IPS-NIHi7 (cell line): ENCODE measurements at regions not wholly inside any gene's neighbourhood (a gene's known extent, or its start where the extent isn't known, plus 50 kb on each side); places are given as distances from the start of the nearest gene placed in this dataset.

Source experiments
- DNase-seq: peaks from one replicate; pipeline ENCODE4 v3.0.0; 2012; ENCODE audit warnings: mixed read lengths; ENCODE audit errors: extremely low spot score

GRCh38 chr4:1479454-1479853 lies 73.2 kb upstream of the NKX1-1 start:
- DNase-seq, result no peak

DNA sequence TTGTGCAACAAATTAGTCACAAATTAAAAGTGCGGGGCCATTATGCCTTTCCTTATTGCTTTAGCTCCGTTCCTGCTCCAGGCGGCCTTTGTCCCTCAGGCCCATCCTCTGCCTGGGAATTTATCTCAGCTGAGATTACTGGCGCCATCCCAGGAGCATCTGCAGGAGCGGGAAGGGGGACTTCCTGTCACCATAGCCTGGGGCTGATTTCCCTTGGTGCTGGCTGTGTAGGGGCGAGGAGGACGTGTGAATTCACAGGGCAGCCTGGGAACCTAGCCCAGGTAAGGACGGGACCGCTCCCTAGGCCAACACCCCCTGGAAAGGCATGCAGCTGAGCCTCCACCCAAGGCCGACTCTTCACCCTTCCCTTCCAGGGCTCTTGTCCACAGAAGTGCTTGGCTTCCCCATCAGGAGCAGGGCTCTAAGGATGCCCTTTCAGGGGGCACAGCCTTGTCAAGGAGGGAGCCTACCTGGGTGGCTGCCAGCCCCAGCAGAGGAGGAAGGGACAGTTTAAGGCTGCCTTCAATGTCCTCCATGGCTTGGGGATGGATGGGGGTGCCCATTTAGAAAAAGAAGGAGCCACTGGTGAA lies 72.6 kb upstream of the NKX1-1 start:
- DNase-seq, result no peak

GRCh38 chr4:1477045-1477840 lies 71.0 kb upstream of the NKX1-1 start:
- no peak for DNase-seq

- no peak for DNase-seq
These were observed 69.9 kb upstream of the NKX1-1 start for GRCh38 chr4:1476140-1476513.

DNA sequence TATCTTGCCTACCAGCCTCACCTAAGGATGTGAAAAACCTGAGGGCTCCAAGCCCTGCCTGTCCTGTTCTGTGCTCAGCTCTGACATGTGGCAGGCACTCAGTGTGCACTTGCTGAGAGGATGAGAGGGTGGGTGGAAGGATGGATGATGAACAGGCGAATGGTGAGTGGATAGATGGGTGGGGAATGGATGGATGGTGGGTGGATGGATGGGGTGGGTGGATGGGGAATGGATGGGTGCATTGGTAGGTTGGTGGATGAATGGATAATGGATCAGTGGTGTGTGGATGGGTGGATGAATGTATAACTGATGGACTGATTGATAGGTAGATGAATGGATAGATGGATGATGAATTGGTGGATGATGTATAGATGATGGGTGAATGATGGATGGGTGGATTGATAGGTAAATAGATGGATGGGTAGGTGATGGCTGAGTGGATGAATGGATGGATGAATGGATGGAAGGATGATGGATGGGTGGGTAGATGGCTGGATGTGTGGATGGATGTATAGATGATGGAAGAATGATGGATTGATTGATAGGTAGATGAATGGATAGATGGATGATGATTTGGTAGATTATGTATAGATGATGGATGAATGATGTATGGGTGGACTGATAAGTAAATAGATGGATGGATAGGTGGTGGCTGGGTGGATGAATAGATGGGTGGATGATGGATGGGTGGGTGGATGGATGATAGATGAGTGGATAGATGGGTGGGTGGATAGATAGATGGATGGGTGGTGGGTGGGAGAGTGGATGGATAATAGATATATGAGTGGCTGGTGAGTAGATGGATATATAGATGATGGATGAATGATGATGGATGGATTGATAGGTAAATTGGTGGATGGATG lies 69.3 kb upstream of the NKX1-1 start:
- no peak for DNase-seq

GRCh38 chr4:1474126-1475090 lies 68.2 kb upstream of the NKX1-1 start:
- DNase-seq, result no peak

- DNase-seq, result no peak
These were observed 67.5 kb upstream of the NKX1-1 start for GRCh38 chr4:1473718-1474117.

DNA sequence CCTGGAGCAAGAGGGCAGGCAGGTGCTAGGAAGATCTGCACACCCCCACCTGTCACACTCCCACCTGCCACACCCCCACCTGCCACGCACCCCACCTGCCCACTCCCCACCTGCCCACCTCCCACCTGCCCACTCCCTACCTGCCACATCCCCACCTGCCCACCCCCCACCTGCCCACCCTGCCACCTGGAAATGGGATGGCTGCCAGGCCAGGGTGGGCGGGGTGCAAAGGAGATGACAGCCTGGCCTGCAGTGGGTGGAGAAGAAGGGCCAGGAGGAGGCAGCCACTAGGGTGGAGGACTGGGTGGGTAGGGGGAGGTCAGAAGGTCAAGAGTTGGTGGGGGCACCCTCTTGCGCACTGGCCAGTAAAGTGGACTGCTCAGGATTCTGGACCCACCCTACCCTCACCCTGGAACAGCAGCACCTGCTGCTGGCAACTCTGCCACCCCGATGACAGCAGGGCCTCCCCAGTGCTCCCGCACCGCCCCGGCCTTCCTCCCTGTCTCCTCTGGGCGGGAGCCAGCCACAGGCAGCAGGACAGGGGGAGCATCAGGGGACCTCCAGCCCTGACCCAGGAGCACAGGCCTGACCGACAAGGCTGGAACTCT lies 66.8 kb upstream of the NKX1-1 start:
- DNase-seq, result no peak

DNA sequence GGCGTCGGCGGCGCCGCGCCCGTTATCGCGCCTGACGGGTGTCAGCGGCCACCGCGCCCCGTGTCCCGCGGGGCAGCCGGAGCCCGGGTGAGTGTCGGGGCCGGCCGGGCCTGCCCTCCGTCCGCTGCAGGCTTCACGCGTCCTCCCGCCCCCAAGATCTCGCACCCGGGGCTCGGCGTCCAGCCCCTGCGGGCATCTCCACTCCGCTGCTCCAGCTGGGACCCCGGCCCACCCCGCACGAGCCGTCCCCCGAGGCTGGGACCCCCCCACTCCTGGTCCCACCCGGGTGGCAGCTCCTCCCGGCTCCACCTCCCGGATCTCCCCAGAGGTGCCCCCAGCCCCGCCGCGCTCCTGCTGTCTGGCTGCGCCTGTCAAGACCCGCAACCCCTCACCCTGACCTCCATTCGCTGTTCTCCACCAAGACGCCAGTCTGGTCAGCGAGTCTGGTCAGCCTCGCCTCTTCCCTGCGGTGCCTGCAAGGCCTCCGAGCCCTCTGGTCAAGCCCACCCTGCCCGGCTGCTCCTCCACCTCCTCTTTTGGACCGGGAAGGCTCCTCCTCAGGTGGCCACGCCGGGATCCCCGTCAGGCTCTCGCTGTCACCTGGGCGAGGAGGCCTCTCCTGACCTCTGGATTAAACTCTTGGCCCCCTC lies 66.0 kb upstream of the NKX1-1 start:
- no peak for DNase-seq

- no peak for DNase-seq
These were observed 65.4 kb upstream of the NKX1-1 start for GRCh38 chr4:1471443-1472147.

- no peak for DNase-seq
These were observed 64.7 kb upstream of the NKX1-1 start for GRCh38 chr4:1470816-1471442.

DNA sequence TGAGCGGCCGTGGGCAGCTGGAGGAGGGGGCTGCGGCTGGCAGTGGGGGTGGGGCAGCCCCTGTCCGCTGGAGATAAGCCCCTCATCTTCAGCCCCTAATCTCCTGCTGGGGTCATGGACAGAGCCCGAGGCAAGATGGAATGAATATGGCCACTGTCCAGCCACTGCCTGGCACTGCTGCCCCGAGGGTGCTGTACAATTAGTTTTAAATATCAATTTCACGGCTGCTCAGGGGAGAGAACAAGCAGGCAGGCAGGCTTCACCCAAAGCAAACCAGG lies 64.1 kb upstream of the NKX1-1 start:
- DNase-seq, result no peak

GRCh38 chr4:1469607-1470392 lies 63.6 kb upstream of the NKX1-1 start:
- no peak for DNase-seq

- no peak for DNase-seq
These were observed 62.8 kb upstream of the NKX1-1 start for GRCh38 chr4:1469043-1469442.

DNA sequence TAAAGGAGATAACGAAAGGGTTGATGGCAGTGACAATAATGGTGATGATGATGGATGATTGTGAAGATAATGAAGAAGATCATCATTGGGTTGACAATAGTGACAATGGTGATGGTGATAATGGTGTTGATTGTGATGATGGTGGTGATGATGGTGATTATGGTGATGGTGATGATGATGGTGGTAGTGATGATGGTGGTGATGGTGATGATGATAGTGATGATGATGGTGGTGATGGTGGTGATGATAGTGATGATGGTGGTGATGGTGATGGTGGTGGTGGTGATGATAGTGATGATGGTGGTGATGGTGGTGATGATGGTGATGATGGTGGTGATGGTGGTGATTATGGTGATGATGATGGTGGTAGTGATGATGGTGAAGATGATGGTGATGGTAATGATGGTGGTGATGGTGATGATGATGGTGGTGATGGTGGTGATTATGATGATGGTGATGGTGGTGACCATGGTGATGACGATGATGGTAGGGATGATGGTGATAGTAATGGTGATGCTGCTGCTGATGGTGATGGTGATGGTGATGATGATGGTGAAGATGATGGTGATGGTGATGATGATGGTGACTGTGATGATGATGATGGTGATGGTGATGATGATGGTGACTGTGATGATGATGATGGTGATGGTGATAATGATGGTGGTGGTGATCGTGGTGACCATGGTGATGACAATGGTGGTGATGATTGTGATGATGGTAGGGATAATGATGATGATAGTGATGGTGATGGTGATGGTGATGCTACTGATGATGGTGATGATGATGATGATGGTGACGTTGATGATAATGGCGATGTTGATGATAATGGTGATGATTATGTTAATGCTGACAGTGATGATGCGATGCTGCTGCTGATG lies 61.6 kb upstream of the NKX1-1 start:
- no peak for DNase-seq

DNA sequence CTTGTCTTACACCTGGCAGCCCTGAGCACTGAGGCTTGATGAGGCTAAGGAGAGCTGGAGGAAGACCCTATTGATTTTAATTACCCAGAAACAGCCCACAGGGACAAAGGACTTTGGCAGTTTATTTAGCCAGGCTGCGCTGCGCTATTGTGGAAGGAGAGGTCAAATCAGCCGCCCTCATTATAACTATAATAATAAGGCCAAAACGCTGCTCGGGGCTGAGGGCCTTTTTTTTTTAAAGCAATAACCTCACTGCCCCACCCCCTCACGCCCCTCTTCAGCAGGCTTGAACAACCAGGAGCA lies 60.6 kb upstream of the NKX1-1 start:
- DNase-seq, result no peak

DNA sequence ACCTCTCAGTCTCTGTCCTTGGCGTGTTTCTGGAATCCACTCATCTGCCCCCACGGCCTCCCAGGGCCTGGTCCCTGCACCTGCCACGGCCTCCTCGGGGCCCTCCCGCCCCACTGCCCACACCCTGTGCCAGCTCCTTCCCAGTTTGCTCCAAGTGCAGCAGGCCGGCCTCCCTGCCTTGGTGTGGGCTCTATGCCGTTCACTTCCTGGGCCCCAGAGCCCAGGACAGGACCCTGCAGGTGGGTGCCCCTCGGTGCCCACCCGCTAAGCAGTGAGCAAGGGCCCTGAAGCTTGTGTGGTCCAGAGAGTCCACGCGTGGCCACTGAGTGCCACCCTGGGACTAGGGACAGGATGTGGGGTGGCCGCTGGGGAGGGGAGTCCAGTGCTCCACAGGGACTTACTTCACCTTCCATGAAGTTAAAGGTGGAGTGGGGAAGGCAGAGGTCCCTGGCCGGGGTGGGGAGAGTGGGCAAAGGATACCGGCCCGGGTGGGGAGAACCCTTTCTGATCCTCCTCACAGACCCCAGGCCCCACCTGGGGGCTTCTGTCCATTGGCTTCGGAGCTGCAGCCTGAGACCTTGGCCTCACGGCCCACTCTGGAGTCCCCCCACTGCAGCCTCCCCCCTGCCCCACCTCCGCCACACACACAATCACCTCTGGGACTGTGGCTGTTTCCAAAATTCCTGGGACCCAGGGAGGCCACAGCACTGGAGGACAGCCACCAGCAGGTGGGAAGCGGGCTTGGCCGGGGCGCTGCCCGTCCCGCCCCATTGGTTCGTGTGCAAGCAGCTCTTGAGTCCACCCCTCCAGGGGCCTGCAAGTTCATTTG lies 60.0 kb upstream of the NKX1-1 start:
- peak; percentile 6 for DNase-seq
